ENCODE measurements at regions not wholly inside any gene's neighbourhood (a gene's known extent, or its start where the extent isn't known, plus 50 kb on each side); places are given as distances from the start of the nearest gene placed in this dataset.

GRCh38 chr5:56415356-56415765 lies 182.2 kb upstream of the ANKRD55 start (continued):
- TF ChIP-seq ATF2 (CRISPR knock-in tag; IDR thresholded peaks at IDR 0.05) (no peak), ZNF597 (CRISPR knock-in tag; IDR thresholded peaks at IDR 0.05) (no peak), ZNF33B (CRISPR knock-in tag; IDR thresholded peaks at IDR 0.05) (no peak), KDM6A (CRISPR knock-in tag; IDR thresholded peaks at IDR 0.05; ENCODE audit: low read depth) (no peak), SAP130 (CRISPR knock-in tag; IDR thresholded peaks at IDR 0.05; ENCODE audit: low read depth) (no peak), NONO (IDR thresholded peaks at IDR 0.05) (no peak), NONO (CRISPR knock-in tag; conservative IDR thresholded peaks at IDR 0.05) (no peak), AKAP8 (CRISPR knock-in tag; IDR thresholded peaks at IDR 0.05) (no peak), ZNF552 (CRISPR knock-in tag; IDR thresholded peaks at IDR 0.05; ENCODE audit: borderline replicate concordance) (no peak)
- TF ChIP-seq, protein P1, sequence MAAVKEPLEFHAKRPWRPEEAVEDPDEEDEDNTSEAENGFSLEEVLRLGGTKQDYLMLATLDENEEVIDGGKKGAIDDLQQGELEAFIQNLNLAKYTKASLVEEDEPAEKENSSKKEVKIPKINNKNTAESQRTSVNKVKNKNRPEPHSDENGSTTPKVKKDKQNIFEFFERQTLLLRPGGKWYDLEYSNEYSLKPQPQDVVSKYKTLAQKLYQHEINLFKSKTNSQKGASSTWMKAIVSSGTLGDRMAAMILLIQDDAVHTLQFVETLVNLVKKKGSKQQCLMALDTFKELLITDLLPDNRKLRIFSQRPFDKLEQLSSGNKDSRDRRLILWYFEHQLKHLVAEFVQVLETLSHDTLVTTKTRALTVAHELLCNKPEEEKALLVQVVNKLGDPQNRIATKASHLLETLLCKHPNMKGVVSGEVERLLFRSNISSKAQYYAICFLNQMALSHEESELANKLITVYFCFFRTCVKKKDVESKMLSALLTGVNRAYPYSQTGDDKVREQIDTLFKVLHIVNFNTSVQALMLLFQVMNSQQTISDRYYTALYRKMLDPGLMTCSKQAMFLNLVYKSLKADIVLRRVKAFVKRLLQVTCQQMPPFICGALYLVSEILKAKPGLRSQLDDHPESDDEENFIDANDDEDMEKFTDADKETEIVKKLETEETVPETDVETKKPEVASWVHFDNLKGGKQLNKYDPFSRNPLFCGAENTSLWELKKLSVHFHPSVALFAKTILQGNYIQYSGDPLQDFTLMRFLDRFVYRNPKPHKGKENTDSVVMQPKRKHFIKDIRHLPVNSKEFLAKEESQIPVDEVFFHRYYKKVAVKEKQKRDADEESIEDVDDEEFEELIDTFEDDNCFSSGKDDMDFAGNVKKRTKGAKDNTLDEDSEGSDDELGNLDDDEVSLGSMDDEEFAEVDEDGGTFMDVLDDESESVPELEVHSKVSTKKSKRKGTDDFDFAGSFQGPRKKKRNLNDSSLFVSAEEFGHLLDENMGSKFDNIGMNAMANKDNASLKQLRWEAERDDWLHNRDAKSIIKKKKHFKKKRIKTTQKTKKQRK (IDR thresholded peaks at IDR 0.05; ENCODE audit: low read length) = no peak

Data from HepG2 (cell line).